Activated B cell treated with CpG ODN at 0.5 μM for 24 hours (primary cell): ENCODE measurements at regions not wholly inside any gene's neighbourhood (a gene's known extent, or its start where the extent isn't known, plus 50 kb on each side); places are given as distances from the start of the nearest gene placed in this dataset.

Experiments
- ATAC-seq: fragments of 200-7000 bp; cut with Tn5 transposase; one replicate; pipeline ENCODE4 v1.10.0; 2021; ENCODE audit warnings: low read depth, mild to moderate bottlenecking, moderate library complexity
- CTCF ChIA-PET: fragments of 350-600 bp; sonication (Branson Sonifier 250); formaldehyde crosslinking; loops from one replicate; lab custom pipeline; 2021; ENCODE audit warnings: antibody characterized with exemption; lab: Charles Lee
- POLR2A ChIA-PET: fragments of 350-600 bp; sonication (Branson Sonifier 250); formaldehyde crosslinking; loops from one replicate; lab custom pipeline; 2021; ENCODE audit warnings: antibody characterized with exemption; lab: Charles Lee
- DNase-seq: peaks from one replicate; pipeline ENCODE4 v3.0.0; 2022
- H3K27ac Mint-ChIP-seq: one replicate; pipeline ENCODE4 v1.8.0; 2020; ENCODE audit warnings: mixed read lengths
- H3K27me3 Mint-ChIP-seq: one replicate; pipeline ENCODE4 v1.8.0; 2021; ENCODE audit warnings: mixed read lengths
- H3K36me3 Mint-ChIP-seq: one replicate; pipeline ENCODE4 v1.8.0; 2021; ENCODE audit warnings: low read depth, mixed read lengths
- H3K4me1 Mint-ChIP-seq: one replicate; pipeline ENCODE4 v1.8.0; 2021; ENCODE audit warnings: mixed read lengths
- H3K4me3 Mint-ChIP-seq: one replicate; pipeline ENCODE4 v1.8.0; 2020; ENCODE audit warnings: mild to moderate bottlenecking, mixed read lengths
- H3K9me3 Mint-ChIP-seq: one replicate; pipeline ENCODE4 v1.8.0; 2020; ENCODE audit warnings: mixed read lengths
- intact Hi-C: fragments of 100-400 bp; cut with micrococcal nuclease; formaldehyde crosslinking; loops from one replicate; pipeline ENCODE4 v1.15.1; 2024
- TF ChIP-seq, protein P1 (sequence below): fragments of 200-600 bp; IDR thresholded peaks from one replicate; pipeline ENCODE4 v1.8.0; 2022; ENCODE audit warnings: antibody characterized with exemption, mild to moderate bottlenecking

DNA sequence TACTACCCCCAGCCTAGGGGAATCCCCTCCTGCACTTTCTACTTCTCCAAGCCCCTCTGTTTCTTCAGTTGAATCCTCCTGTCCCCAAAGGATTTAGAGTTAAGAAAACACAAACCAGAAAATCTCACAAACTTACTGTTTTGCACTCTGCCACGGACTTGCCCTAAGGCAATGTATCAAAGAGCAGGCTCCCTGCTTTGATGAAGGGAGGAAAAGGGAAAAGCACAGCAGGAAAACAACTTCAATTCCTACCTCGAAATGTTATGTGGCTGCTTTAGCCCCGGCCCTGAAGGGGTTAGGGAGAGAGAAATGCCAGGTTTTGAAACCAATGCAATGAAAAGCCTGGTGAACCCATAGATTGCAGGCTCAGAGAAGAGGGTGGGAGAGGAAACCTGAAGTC, 254.7 kb downstream of the MAN2A1 start:
- H3K4me1 Mint-ChIP-seq: no peaks in the 10 kb centered on the region
- CTCF ChIA-PET: no interaction called here
- H3K36me3 Mint-ChIP-seq: no peaks in the 10 kb centered on the region
- H3K9me3 Mint-ChIP-seq: peaks cover 9% of the 10 kb centered on the region
- no peak overlapping the region for H3K4me3 Mint-ChIP-seq
- intact Hi-C loops: no loop called here
- peaks cover 13% of the 10 kb centered on the region for H3K27me3 Mint-ChIP-seq
- no peak overlapping the region for H3K27ac Mint-ChIP-seq
- DNase-seq (no peak), ATAC-seq (no peak)
- TF ChIP-seq, protein P1, sequence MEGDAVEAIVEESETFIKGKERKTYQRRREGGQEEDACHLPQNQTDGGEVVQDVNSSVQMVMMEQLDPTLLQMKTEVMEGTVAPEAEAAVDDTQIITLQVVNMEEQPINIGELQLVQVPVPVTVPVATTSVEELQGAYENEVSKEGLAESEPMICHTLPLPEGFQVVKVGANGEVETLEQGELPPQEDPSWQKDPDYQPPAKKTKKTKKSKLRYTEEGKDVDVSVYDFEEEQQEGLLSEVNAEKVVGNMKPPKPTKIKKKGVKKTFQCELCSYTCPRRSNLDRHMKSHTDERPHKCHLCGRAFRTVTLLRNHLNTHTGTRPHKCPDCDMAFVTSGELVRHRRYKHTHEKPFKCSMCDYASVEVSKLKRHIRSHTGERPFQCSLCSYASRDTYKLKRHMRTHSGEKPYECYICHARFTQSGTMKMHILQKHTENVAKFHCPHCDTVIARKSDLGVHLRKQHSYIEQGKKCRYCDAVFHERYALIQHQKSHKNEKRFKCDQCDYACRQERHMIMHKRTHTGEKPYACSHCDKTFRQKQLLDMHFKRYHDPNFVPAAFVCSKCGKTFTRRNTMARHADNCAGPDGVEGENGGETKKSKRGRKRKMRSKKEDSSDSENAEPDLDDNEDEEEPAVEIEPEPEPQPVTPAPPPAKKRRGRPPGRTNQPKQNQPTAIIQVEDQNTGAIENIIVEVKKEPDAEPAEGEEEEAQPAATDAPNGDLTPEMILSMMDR: no peak
- POLR2A ChIA-PET: no interaction called here

DNA sequence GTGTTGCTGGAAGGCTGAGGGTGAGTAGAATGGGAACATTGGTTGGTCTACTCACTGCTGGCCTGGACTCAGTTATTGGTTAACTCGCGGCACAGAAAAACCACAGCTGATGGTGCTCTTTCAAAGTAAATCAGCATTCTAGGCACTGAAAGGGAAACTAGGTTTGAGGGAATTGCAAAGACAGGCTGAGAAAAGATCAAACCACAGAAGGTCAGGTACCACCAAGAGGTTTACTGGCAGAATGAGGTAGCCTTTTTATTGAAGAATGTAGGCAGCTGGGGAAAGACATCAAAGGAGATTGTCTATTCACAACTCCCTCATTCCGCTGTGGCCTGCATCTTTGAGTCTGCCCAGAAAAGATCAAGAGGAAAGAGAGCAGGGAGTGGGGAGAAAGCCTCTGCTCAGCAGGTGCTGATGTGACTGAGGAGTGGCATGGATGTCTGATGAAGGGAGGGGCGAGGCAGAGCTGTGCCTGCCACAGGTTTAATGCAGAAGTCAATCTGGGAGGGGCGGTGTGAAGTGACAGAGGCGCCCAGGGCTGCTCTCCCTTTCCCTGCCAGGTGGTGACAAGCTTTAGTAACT, 255.5 kb downstream of the MAN2A1 start:
- TF ChIP-seq, protein P1: no peak
- CTCF ChIA-PET: no interaction called here
- H3K27ac Mint-ChIP-seq: no peak overlapping the region
- ATAC-seq (no peak), DNase-seq (no peak)
- H3K27me3 Mint-ChIP-seq: peaks cover 13% of the 10 kb centered on the region
- H3K4me3 Mint-ChIP-seq: no peak overlapping the region
- POLR2A ChIA-PET: no interaction called here
- H3K4me1 Mint-ChIP-seq: no peaks in the 10 kb centered on the region
- H3K9me3 Mint-ChIP-seq: peaks cover 7% of the 10 kb centered on the region
- intact Hi-C loops: no loop called here
- H3K36me3 Mint-ChIP-seq: no peaks in the 10 kb centered on the region

DNA sequence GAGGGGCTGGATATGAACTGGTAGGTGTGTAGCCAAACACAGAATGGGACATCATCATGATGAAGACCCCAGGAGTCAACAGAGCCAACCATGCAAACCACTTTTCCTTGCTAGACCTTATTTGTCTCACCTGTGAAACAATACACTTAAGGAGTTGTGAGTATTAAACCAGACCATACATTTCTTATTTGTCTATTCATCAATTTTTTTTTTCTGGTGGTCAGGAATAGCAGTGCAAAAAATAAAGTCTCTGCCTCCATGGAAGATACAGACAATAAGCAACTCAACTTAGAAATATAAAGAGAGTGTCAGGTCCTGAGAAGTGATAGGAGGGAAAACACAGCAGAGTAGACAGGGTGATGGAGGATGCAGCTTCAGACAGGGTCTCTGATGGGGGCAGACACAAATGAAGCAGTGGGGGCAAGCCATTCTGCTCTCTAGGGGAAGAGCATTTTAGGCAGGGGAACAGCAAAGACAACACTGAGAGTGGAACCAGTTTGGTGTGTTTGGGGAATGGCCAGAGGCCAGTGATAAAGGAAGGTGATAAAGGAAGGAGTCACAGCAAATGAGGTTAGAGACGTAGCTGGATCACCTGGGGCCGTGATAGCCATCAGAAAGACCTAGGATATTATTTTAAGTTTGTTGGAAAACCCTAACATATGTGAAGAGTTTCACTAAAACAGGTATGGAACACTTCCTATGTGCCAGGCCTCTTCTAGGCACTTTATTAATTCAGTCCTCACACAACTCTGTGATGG, 256.2 kb downstream of the MAN2A1 start:
- DNase-seq (no peak), ATAC-seq (no peak)
- Mint-ChIP-seq H3K27me3 (peaks cover 13% of the 10 kb centered on the region), H3K9me3 (peaks cover 3% of the 10 kb centered on the region), H3K4me1 (no peaks in the 10 kb centered on the region), H3K36me3 (no peaks in the 10 kb centered on the region), H3K4me3 (no peak overlapping the region), H3K27ac (no peak overlapping the region)
- CTCF ChIA-PET: no interaction called here
- POLR2A ChIA-PET: no interaction called here
- intact Hi-C loops: no loop called here
- TF ChIP-seq, protein P1: no peak

DNA sequence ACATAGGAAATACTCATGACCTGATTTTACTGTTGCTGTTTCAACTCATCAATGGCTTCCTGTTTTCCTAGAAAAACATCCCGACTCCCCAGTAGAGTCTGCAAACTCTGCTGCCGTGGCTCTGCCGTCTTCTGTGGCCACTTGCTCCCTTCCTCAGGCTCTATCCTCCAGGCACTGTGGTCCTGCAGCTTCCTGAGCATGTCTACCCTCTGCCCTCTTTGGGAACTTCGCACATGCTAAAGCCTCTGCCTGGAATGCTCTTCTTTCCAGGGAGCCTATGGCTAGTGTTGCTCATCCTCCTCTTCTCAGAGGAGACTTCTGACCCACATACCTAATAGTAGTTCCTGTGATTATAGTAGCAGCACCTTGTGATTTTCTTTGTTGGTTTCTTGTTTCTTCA, 256.9 kb downstream of the MAN2A1 start:
- ATAC-seq: no peak
- TF ChIP-seq, protein P1: no peak
- no peak overlapping the region for H3K27ac Mint-ChIP-seq
- H3K27me3 Mint-ChIP-seq: peaks cover 11% of the 10 kb centered on the region
- no peaks in the 10 kb centered on the region for H3K4me1 Mint-ChIP-seq
- H3K4me3 Mint-ChIP-seq: no peak overlapping the region
- POLR2A ChIA-PET: no interaction called here
- CTCF ChIA-PET: no interaction called here
- DNase-seq: no peak
- H3K9me3 Mint-ChIP-seq: no peaks in the 10 kb centered on the region
- intact Hi-C loops: no loop called here
- no peaks in the 10 kb centered on the region for H3K36me3 Mint-ChIP-seq

DNA sequence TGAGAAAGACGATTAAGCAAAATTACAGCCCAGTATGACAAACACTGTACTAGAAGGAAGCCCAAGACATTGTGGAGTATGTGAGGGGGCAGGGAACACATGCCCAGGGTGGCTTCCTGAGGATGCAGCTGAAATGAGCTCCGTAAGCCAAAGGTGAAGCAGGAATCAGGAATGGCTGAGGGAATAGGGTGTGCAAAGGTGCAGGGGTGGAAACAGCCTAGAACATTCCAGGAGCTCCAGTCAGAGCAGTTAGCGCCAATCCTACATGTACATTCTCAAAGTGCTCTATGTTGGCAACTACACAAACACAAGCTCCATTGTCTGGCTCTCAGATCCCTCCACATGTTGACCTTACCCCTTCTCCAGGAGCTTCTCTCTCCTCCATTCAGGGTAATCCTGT, 257.9 kb downstream of the MAN2A1 start:
- peaks cover 8% of the 10 kb centered on the region for H3K27me3 Mint-ChIP-seq
- TF ChIP-seq, protein P1: no peak
- H3K4me1 Mint-ChIP-seq: no peaks in the 10 kb centered on the region
- ATAC-seq: no peak
- no peak overlapping the region for H3K4me3 Mint-ChIP-seq
- intact Hi-C loops: no loop called here
- ChIA-PET POLR2A (no interaction called here), CTCF (no interaction called here)
- no peak for DNase-seq
- no peaks in the 10 kb centered on the region for H3K9me3 Mint-ChIP-seq
- no peak overlapping the region for H3K27ac Mint-ChIP-seq
- H3K36me3 Mint-ChIP-seq: no peaks in the 10 kb centered on the region
